ENCODE measurements at regions not wholly inside any gene's neighbourhood (a gene's known extent, or its start where the extent isn't known, plus 50 kb on each side); places are given as distances from the start of the nearest gene placed in this dataset.

- no peak for DNase-seq (ENCODE audit: low read depth)
Measured at GRCh38 chr5:68352166-68352565, 136.6 kb downstream of the PIK3R1 start.

- DNase-seq (ENCODE audit: low read depth), result no peak
Measured at GRCh38 chr5:68353605-68354004, 138.0 kb downstream of the PIK3R1 start.

GRCh38 chr5:68354315-68354714, 138.8 kb downstream of the PIK3R1 start:
- no peak for DNase-seq (ENCODE audit: low read depth)

- DNase-seq (ENCODE audit: low read depth), result no peak
Measured at GRCh38 chr5:68356216-68356615, 140.7 kb downstream of the PIK3R1 start.

GRCh38 chr5:68356623-68357022, 141.1 kb downstream of the PIK3R1 start:
- DNase-seq (ENCODE audit: low read depth), result no peak

GRCh38 chr5:68359699-68360098, 144.1 kb downstream of the PIK3R1 start:
- DNase-seq (ENCODE audit: low read depth), result no peak

- no peak for DNase-seq (ENCODE audit: low read depth)
Measured at GRCh38 chr5:68362331-68362730, 146.8 kb downstream of the PIK3R1 start.

GRCh38 chr5:68365889-68366288, 150.3 kb downstream of the PIK3R1 start:
- DNase-seq (ENCODE audit: low read depth), result no peak

GRCh38 chr5:68367287-68367686, 151.7 kb downstream of the PIK3R1 start:
- DNase-seq (ENCODE audit: low read depth), result no peak

- DNase-seq (ENCODE audit: low read depth), result no peak
Measured at GRCh38 chr5:68367717-68368116, 152.2 kb downstream of the PIK3R1 start.

- DNase-seq (ENCODE audit: low read depth), result no peak
Measured at GRCh38 chr5:68368311-68369022, 152.9 kb downstream of the PIK3R1 start.

GRCh38 chr5:68369023-68369359, 153.4 kb downstream of the PIK3R1 start:
- no peak for DNase-seq (ENCODE audit: low read depth)

GRCh38 chr5:68369457-68370125, 154.0 kb downstream of the PIK3R1 start:
- DNase-seq (ENCODE audit: low read depth), result no peak

GRCh38 chr5:68370196-68370595, 154.6 kb downstream of the PIK3R1 start:
- no peak for DNase-seq (ENCODE audit: low read depth)

- no peak for DNase-seq (ENCODE audit: low read depth)
Measured at GRCh38 chr5:68371607-68372006, 156.1 kb downstream of the PIK3R1 start.

GRCh38 chr5:68372161-68372560, 156.6 kb downstream of the PIK3R1 start:
- no peak for DNase-seq (ENCODE audit: low read depth)

GRCh38 chr5:68373050-68373449, 157.5 kb downstream of the PIK3R1 start:
- no peak for DNase-seq (ENCODE audit: low read depth)

GRCh38 chr5:68374796-68375518, 159.4 kb downstream of the PIK3R1 start:
- DNase-seq (ENCODE audit: low read depth), result no peak

- DNase-seq (ENCODE audit: low read depth), result no peak
Measured at GRCh38 chr5:68375540-68375939, 160.0 kb downstream of the PIK3R1 start.

GRCh38 chr5:68376935-68377334, 161.4 kb downstream of the PIK3R1 start:
- DNase-seq (ENCODE audit: low read depth), result no peak

- DNase-seq (ENCODE audit: low read depth), result no peak
Measured at GRCh38 chr5:68377733-68378132, 162.2 kb downstream of the PIK3R1 start.

- no peak for DNase-seq (ENCODE audit: low read depth)
Measured at GRCh38 chr5:68378204-68378820, 162.8 kb downstream of the PIK3R1 start.
